Peyer's patch (tissue), 4 donors: ENCODE measurements at regions not wholly inside any gene's neighbourhood (a gene's known extent, or its start where the extent isn't known, plus 50 kb on each side); places are given as distances from the start of the nearest gene placed in this dataset.

Source experiments
- DNase-seq, 3 donors: peaks; one replicate each; pipeline ENCODE4 v3.0.0-alpha.2; 2017 to 2019
- H3K27ac ChIP-seq, 4 donors: fragments of 200-600 bp; sonication (generic); one replicate each; pipeline ENCODE4 v1.5.1; 2016 to 2019
- H3K27me3 ChIP-seq, 2 donors: fragments of 200-600 bp; sonication (generic); one replicate each; pipeline ENCODE4 v1.5.1; 2019
- H3K36me3 ChIP-seq, 3 donors: fragments of 200-600 bp; sonication (generic); one replicate each; pipeline ENCODE4 v1.5.1; 2016 to 2019
- H3K4me1 ChIP-seq, 4 donors: fragments of 200-600 bp; sonication (generic); one replicate each; pipeline ENCODE4 v1.5.1; 2016 to 2019
- H3K4me3 ChIP-seq, 4 donors: fragments of 200-600 bp; sonication (generic); 1 replicate in 3 of 4; 2 replicates in 1 of 4; pipeline ENCODE4 v1.5.1; 2016 to 2019; ENCODE audit warnings: mild to moderate bottlenecking in 1 of 4
- H3K9me3 ChIP-seq, 4 donors: fragments of 200-600 bp; sonication (generic); one replicate each; pipeline ENCODE4 v1.5.1; 2016 to 2019; ENCODE audit warnings: mild to moderate bottlenecking in 1 of 4
- CTCF ChIP-seq, 6 experiments: fragments of 450-650 bp in 4 of 6; fragments of 200-600 bp in 2 of 6; sonication (generic) in 1 of 6; IDR thresholded peaks; one replicate each; pipeline ENCODE4 v1.5.1; 2017 to 2019; ENCODE audit warnings: antibody characterized with exemption in 6 of 6, mild to moderate bottlenecking in 3 of 6, moderate library complexity in 1 of 6
- POLR2A ChIP-seq, 2 donors: fragments of 450-650 bp; IDR thresholded peaks; one replicate each; pipeline ENCODE4 v1.5.1; 2017; ENCODE audit warnings: antibody characterized with exemption in 2 of 2, mild to moderate bottlenecking in 2 of 2, moderate library complexity in 2 of 2

GRCh38 chr10:121308020-121308419 is 290.2 kb downstream of the FGFR2 start:
- H3K27ac ChIP-seq: no peak overlapping the region
- no peaks in the 10 kb centered on the region for H3K4me1 ChIP-seq
- no peaks in the 10 kb centered on the region for H3K27me3 ChIP-seq
- H3K9me3 ChIP-seq: no peaks in the 10 kb centered on the region
- H3K4me3 ChIP-seq: no peak overlapping the region
- TF ChIP-seq CTCF (IDR thresholded peaks at IDR 0.05) (no peak), POLR2A (IDR thresholded peaks at IDR 0.05) (no peak)
- no peaks in the 10 kb centered on the region for H3K36me3 ChIP-seq
- DNase-seq: no peak

GRCh38 chr10:121309164-121309563 is 289.1 kb downstream of the FGFR2 start:
- no peak for DNase-seq
- Histone ChIP-seq H3K9me3 (no peaks in the 10 kb centered on the region), H3K27ac (no peak overlapping the region), H3K36me3 (no peaks in the 10 kb centered on the region), H3K4me3 (no peak overlapping the region), H3K27me3 (no peaks in the 10 kb centered on the region), H3K4me1 (no peaks in the 10 kb centered on the region)
- TF ChIP-seq CTCF (IDR thresholded peaks at IDR 0.05) (no peak), POLR2A (IDR thresholded peaks at IDR 0.05) (no peak)

DNA sequence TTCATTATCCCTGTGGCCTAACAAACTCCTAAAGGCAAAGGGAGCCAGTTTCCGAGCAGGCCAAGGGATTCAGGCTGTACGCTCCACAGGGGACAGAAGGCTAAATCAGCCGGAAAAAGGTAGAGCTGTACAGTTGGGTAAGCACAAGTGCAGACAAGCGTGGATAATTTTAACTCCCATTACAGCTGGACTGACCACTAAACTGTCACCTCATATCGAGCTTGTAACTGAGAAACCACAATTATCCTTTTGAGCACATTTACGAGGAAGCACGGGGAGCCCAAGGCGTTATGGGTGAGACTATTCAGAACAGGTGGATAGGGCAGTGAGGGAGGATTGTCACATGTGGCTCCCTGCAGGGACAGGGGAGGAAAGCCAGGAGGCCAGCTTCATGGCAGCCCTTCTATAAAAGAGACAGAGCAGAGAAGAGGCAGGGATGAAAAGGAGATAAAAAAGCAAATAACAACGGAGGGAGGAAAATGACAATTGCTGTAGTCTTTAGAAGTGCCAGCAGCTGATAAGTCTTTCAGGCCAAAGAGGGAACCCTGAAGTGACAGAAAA is 288.0 kb downstream of the FGFR2 start:
- Histone ChIP-seq H3K4me3 (no peak overlapping the region), H3K9me3 (no peaks in the 10 kb centered on the region), H3K4me1 (no peaks in the 10 kb centered on the region), H3K27me3 (no peaks in the 10 kb centered on the region), H3K27ac (no peak overlapping the region), H3K36me3 (no peaks in the 10 kb centered on the region)
- no peak for DNase-seq
- TF ChIP-seq CTCF (IDR thresholded peaks at IDR 0.05) (no peak), POLR2A (IDR thresholded peaks at IDR 0.05) (no peak)

DNA sequence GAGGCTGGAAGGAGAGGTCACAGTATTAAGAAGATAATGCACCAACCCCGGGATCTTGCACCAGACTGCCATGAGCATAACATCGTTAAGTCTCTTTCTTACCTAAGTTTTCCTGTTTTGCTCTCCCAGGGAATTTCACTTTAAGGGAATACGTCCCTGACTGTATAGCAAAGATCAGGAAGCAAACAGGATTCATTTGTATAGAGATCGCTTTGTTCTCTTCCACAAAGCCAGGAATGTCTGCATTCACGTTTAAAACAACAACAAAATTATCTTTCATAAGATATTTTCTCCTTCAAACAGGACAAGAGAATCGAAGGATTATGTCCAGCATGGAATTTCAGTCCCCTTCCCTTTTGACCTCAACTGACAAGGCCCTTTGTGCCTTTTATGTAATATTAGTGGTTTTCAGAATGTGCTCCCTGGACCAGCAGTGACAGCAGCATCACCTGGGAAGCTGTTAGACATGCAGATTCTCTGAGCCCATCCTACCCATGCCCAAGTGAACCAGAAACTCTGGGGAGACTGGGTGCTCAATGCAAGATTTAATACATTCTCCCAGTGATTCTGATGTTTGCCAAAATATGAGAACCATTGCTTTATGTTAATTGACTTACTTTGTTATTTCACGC is 286.3 kb downstream of the FGFR2 start:
- Histone ChIP-seq H3K9me3 (no peaks in the 10 kb centered on the region), H3K27me3 (no peaks in the 10 kb centered on the region), H3K36me3 (no peaks in the 10 kb centered on the region), H3K4me1 (no peaks in the 10 kb centered on the region), H3K4me3 (no peak overlapping the region), H3K27ac (no peak overlapping the region)
- TF ChIP-seq POLR2A (IDR thresholded peaks at IDR 0.05) (no peak), CTCF (IDR thresholded peaks at IDR 0.05) (no peak)
- DNase-seq: no peak

GRCh38 chr10:121312587-121312986 is 285.7 kb downstream of the FGFR2 start:
- DNase-seq: no peak
- peak overlapping the region in 1 of 4 donors; percentile 24 for H3K27ac ChIP-seq
- no peaks in the 10 kb centered on the region for H3K27me3 ChIP-seq
- H3K4me1 ChIP-seq: no peaks in the 10 kb centered on the region
- no peaks in the 10 kb centered on the region for H3K36me3 ChIP-seq
- TF ChIP-seq POLR2A (IDR thresholded peaks at IDR 0.05): no peak
- TF ChIP-seq CTCF (IDR thresholded peaks at IDR 0.05): no peak
- no peak overlapping the region for H3K4me3 ChIP-seq
- H3K9me3 ChIP-seq: no peaks in the 10 kb centered on the region
